A172 (cell line): ENCODE measurements at regions not wholly inside any gene's neighbourhood (a gene's known extent, or its start where the extent isn't known, plus 50 kb on each side); places are given as distances from the start of the nearest gene placed in this dataset.
"Not testable (repeated sequence)": the region's sequence is repeated elsewhere in the genome, so short reads cannot be mapped to it uniquely, and the experiment has no call there.

ENCODE experiments used
- DNase-seq: peaks from one replicate; pipeline ENCODE4 v3.0.0-alpha.2; 2015; ENCODE audit warnings: low spot score

- no peak for DNase-seq
Observed at GRCh38 chr5:155697236-155697635, 629.7 kb upstream of the SGCD start.

- DNase-seq: no peak
Observed at GRCh38 chr5:155699385-155699784, 627.6 kb upstream of the SGCD start.

- DNase-seq: peak; percentile 8
Observed at GRCh38 chr5:155700333-155700732, 626.6 kb upstream of the SGCD start.

GRCh38 chr5:155711882-155712281, 615.1 kb upstream of the SGCD start:
- no peak for DNase-seq

GRCh38 chr5:155714435-155714834, 612.5 kb upstream of the SGCD start:
- not testable (repeated sequence) for DNase-seq

- DNase-seq: no peak
Observed at GRCh38 chr5:155726267-155726666, 600.7 kb upstream of the SGCD start.

- no peak for DNase-seq
Observed at GRCh38 chr5:155727512-155728145, 599.3 kb upstream of the SGCD start.

GRCh38 chr5:155728146-155728856, 598.7 kb upstream of the SGCD start:
- DNase-seq: no peak

GRCh38 chr5:155728857-155729683, 597.9 kb upstream of the SGCD start:
- no peak for DNase-seq

GRCh38 chr5:155729684-155730059, 597.3 kb upstream of the SGCD start:
- DNase-seq: no peak

GRCh38 chr5:155732587-155733376, 594.2 kb upstream of the SGCD start:
- no peak for DNase-seq

- no peak for DNase-seq
Observed at GRCh38 chr5:155733935-155734334, 593.0 kb upstream of the SGCD start.

GRCh38 chr5:155735388-155735787, 591.6 kb upstream of the SGCD start:
- no peak for DNase-seq

- DNase-seq: no peak
Observed at GRCh38 chr5:155738616-155739015, 588.3 kb upstream of the SGCD start.

- no peak for DNase-seq
Observed at GRCh38 chr5:155746367-155747038, 580.5 kb upstream of the SGCD start.

- DNase-seq: no peak
Observed at GRCh38 chr5:155750101-155750500, 576.9 kb upstream of the SGCD start.

- no peak for DNase-seq
Observed at GRCh38 chr5:155750571-155750970, 576.4 kb upstream of the SGCD start.

GRCh38 chr5:155753943-155754581, 572.9 kb upstream of the SGCD start:
- no peak for DNase-seq

- no peak for DNase-seq
Observed at GRCh38 chr5:155759252-155759651, 567.7 kb upstream of the SGCD start.

- DNase-seq: no peak
Observed at GRCh38 chr5:155759984-155760383, 567.0 kb upstream of the SGCD start.

- DNase-seq: no peak
Observed at GRCh38 chr5:155761502-155761901, 565.5 kb upstream of the SGCD start.
